ENCODE measurements at regions not wholly inside any gene's neighbourhood (a gene's known extent, or its start where the extent isn't known, plus 50 kb on each side); places are given as distances from the start of the nearest gene placed in this dataset.

DNA sequence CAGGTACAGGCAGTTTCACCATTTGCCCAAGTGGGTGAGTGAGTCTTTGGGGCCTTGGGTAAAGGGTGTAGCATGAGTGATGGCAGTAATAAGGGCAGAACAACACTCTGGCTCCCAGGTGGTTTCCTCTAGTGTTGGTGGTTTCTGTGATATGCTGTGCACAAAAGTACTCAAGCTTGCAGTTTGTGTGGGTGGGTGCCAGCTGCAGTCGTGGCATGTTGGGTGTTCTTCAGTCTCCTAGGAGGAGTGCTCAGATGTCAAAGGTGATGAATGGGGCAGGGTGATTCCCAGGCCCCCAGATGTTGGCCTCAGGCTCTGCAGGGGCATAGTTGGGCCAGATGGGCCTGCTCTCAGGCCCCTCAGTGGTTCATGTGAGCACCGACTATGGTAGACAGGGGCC is 166.1 kb upstream of the KLF8 start:
- TF ChIP-seq, protein P1, sequence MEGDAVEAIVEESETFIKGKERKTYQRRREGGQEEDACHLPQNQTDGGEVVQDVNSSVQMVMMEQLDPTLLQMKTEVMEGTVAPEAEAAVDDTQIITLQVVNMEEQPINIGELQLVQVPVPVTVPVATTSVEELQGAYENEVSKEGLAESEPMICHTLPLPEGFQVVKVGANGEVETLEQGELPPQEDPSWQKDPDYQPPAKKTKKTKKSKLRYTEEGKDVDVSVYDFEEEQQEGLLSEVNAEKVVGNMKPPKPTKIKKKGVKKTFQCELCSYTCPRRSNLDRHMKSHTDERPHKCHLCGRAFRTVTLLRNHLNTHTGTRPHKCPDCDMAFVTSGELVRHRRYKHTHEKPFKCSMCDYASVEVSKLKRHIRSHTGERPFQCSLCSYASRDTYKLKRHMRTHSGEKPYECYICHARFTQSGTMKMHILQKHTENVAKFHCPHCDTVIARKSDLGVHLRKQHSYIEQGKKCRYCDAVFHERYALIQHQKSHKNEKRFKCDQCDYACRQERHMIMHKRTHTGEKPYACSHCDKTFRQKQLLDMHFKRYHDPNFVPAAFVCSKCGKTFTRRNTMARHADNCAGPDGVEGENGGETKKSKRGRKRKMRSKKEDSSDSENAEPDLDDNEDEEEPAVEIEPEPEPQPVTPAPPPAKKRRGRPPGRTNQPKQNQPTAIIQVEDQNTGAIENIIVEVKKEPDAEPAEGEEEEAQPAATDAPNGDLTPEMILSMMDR (conservative IDR thresholded peaks at IDR 0.05; ENCODE audit: low read length): no peak
- no peak for TF ChIP-seq EZH2phosphoT487 (IDR thresholded peaks at IDR 0.05; ENCODE audit: borderline replicate concordance, low read depth, low read length)
- Histone ChIP-seq H3K9me2 (ENCODE audit: insufficient read depth, low read length) (no peaks in the 10 kb centered on the region), H2AFZ (ENCODE audit: low read length) (no peak overlapping the region), H3K79me2 (ENCODE audit: insufficient read depth, low read depth, low read length) (no peaks in the 10 kb centered on the region), H3K27ac (ENCODE audit: low read depth, low read length, poor library complexity, severe bottlenecking) (no peak overlapping the region), H3K4me1 (ENCODE audit: insufficient read depth, low read length, poor library complexity, severe bottlenecking) (no peaks in the 10 kb centered on the region), H3K4me3 (ENCODE audit: low read depth, low read length, poor library complexity, severe bottlenecking) (no peak overlapping the region), H3K9me3 (ENCODE audit: low read length) (no peaks in the 10 kb centered on the region), H4K20me1 (ENCODE audit: insufficient read depth, low read length) (no peaks in the 10 kb centered on the region), H3K36me3 (ENCODE audit: insufficient read depth, low read length) (no peaks in the 10 kb centered on the region), H3K4me2 (ENCODE audit: low read length) (no peak overlapping the region)
- POLR2A ChIA-PET: no interaction called here
- intact Hi-C loops (cut with micrococcal nuclease; ENCODE audit: unreplicated experiment): no loop called here
- no TSS peak for BruUV-seq (replicated peaks)
- DNase-seq (ENCODE audit: low spot score): no peak
- CTCF ChIA-PET (ENCODE audit: unreplicated experiment): no interaction called here

- no peak for TF ChIP-seq EZH2phosphoT487 (IDR thresholded peaks at IDR 0.05; ENCODE audit: borderline replicate concordance, low read depth, low read length)
- TF ChIP-seq, protein P1 (conservative IDR thresholded peaks at IDR 0.05; ENCODE audit: low read length): no peak
- no peak for DNase-seq (ENCODE audit: low spot score)
- intact Hi-C loops (cut with micrococcal nuclease; ENCODE audit: unreplicated experiment): no loop called here
- Histone ChIP-seq H3K4me1 (ENCODE audit: insufficient read depth, low read length, poor library complexity, severe bottlenecking) (no peaks in the 10 kb centered on the region), H3K36me3 (ENCODE audit: insufficient read depth, low read length) (no peaks in the 10 kb centered on the region), H4K20me1 (ENCODE audit: insufficient read depth, low read length) (no peaks in the 10 kb centered on the region), H3K9me3 (ENCODE audit: low read length) (no peaks in the 10 kb centered on the region), H2AFZ (ENCODE audit: low read length) (no peak overlapping the region), H3K4me2 (ENCODE audit: low read length) (no peak overlapping the region), H3K9me2 (ENCODE audit: insufficient read depth, low read length) (no peaks in the 10 kb centered on the region), H3K27ac (ENCODE audit: low read depth, low read length, poor library complexity, severe bottlenecking) (no peak overlapping the region), H3K79me2 (ENCODE audit: insufficient read depth, low read depth, low read length) (no peaks in the 10 kb centered on the region), H3K4me3 (ENCODE audit: low read depth, low read length, poor library complexity, severe bottlenecking) (no peak overlapping the region)
- CTCF ChIA-PET (ENCODE audit: unreplicated experiment): no interaction called here
- POLR2A ChIA-PET: no interaction called here
- BruUV-seq (replicated peaks): no TSS peak
These were observed 163.8 kb upstream of the KLF8 start for GRCh38 chrX:56068274-56068758.

DNA sequence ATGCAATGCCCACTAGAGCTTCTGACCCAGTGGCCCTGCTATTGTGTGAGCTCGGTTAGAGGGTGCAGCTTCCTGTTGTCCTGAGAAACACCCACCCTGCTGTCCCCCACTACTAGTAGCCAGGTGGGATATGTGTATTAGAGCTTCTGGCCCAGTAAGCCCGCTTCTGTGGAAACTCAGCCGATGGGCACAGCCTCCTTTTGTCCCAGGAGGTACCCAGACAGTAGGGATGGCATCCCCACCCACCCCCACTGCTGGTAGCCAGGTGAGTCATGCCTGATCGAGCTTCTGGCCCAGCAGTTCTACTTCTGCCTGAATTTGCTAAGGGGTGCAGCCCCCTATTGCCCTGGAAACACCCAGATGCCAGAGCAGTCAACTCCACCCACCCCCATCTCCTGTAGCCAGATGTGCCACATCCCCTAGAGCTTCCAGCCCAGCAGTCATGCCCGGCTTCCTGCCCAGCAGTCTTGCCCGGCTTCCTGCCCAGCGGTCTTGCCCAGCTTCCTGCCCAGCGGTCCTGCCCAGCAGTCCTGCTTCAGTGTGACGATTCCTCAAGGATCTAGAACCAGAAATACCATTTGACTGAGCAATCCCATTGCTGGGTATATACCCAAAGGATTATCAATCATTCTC is 162.7 kb upstream of the KLF8 start:
- Histone ChIP-seq H3K79me2 (ENCODE audit: insufficient read depth, low read depth, low read length) (no peaks in the 10 kb centered on the region), H3K4me1 (ENCODE audit: insufficient read depth, low read length, poor library complexity, severe bottlenecking) (no peaks in the 10 kb centered on the region), H3K4me3 (ENCODE audit: low read depth, low read length, poor library complexity, severe bottlenecking) (no peak overlapping the region), H4K20me1 (ENCODE audit: insufficient read depth, low read length) (no peaks in the 10 kb centered on the region), H3K36me3 (ENCODE audit: insufficient read depth, low read length) (no peaks in the 10 kb centered on the region), H3K4me2 (ENCODE audit: low read length) (no peak overlapping the region), H3K27ac (ENCODE audit: low read depth, low read length, poor library complexity, severe bottlenecking) (no peak overlapping the region), H3K9me2 (ENCODE audit: insufficient read depth, low read length) (no peaks in the 10 kb centered on the region), H2AFZ (ENCODE audit: low read length) (no peak overlapping the region), H3K9me3 (ENCODE audit: low read length) (no peaks in the 10 kb centered on the region)
- DNase-seq (ENCODE audit: low spot score): no peak
- TF ChIP-seq, protein P1 (conservative IDR thresholded peaks at IDR 0.05; ENCODE audit: low read length): no peak
- TF ChIP-seq EZH2phosphoT487 (IDR thresholded peaks at IDR 0.05; ENCODE audit: borderline replicate concordance, low read depth, low read length): no peak
- ChIA-PET CTCF (ENCODE audit: unreplicated experiment) (no interaction called here), POLR2A (no interaction called here)
- intact Hi-C loops (cut with micrococcal nuclease; ENCODE audit: unreplicated experiment): no loop called here
- no TSS peak for BruUV-seq (replicated peaks)

All from OCI-LY7 (cell line).